SK-MEL-5 (cell line): ENCODE measurements at regions not wholly inside any gene's neighbourhood (a gene's known extent, or its start where the extent isn't known, plus 50 kb on each side); places are given as distances from the start of the nearest gene placed in this dataset.

Experiments
- DNase-seq: peaks from one replicate; pipeline ENCODE4 v3.0.0-alpha.2; 2016; ENCODE audit warnings: low read depth, low spot score
- in situ Hi-C: cut with HindIII; loops from 2 replicates; pipeline ENCODE4 v1.10.0; 2016; ENCODE audit warnings: low sequenced_read_pairs, high pct_unique_total_duplicates, low pct_unique_long_range_greater_than_20kb

DNA sequence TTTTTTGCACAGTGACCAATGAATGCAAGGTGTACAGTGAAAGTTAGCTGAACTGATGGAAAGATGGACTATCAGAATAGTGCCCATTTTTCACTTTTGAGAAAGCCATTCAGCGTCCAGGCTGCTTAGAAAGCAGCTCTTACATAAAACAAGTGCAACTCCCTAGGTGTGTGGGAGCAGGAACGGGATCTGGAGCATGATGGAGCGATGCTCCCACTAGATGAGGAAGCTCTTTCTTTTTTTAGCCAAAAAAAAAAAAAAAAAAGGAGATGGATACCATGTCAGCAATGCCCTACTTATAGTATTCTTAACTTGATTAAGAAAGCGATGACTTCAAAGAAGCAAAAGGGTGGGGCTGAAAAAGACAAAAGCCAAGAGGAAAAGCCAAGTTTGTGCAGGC lies 925.5 kb downstream of the GATA3 start:
- no peak for DNase-seq
- in situ Hi-C loops = no loop called here

DNA sequence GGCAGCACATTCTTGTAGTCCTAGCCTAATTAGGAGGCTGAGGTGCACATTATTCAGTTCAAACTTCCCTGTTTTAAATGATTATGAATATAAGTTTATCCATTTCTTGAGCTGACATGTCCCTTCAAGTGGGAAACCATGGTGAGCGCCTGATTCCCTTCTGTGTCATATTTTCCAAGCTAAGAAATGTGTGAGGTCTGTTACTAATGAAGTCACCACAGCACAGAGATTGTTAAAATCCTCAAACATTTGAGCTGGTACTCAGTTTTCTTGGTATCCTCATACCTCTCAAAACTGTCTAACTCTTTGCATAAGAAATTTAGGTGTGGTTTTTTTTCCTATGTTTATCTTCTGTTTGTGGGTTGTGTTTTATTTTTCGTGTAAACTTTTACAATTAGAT lies 926.8 kb downstream of the GATA3 start:
- no peak for DNase-seq
- in situ Hi-C loops = no loop called here

DNA sequence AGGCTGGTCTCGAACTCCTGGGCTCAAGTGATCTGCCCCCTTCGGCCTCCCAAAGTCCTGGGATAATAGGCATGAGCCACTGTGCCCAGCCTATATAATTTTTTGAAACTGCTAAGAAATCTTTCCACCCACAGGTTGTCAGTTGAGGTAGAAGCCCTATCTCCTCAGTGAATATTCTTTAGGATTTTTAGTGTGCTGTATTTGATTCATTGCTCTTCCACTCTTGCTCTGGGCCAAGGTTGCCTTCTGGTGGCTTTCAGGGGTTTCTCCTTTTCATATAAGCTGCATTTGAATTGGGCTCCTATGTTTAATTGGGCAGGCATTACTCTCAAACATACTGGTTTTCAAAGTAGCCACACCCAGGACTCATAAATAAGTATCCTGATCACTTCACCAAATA lies 931.2 kb downstream of the GATA3 start:
- no peak for DNase-seq
- in situ Hi-C loops = no loop called here

DNA sequence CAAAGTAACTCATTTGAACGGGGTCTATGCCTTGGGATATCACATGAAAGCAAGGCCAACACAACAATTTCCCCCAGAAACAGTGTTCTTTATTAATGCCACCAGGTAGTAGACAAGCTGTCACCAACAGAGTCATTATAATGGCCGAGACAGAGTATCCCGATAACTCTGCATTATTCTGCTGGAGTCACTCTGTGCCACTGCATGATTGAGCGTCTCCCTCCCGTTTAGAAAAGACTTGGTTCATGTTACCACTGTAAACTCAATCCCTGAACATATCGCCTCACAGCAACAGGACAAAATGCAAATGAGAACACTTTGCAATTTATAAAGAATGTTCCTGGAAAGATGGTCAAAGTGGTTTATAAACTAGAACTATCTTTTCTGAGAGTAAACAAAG lies 932.5 kb downstream of the GATA3 start:
- in situ Hi-C loops = no loop called here
- no peak for DNase-seq

DNA sequence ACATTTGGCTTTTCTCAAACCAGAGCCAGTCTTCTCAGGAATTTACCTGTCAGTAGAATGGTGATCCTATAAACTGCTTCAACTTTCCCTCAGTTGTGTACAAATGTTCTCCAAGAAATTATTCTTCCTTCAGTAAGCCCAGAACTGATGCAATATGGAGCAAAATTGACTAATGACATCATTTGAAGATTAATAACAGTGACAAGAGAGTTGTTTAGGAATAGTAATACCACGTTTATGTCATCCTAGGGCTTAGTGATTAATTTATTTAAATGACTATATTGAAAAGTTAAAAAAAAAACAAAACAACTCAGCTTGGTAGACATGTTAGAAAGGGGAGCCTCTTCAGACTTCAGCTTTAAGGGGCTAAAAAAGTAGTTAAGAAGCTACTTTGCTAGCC lies 933.2 kb downstream of the GATA3 start:
- DNase-seq = no peak
- in situ Hi-C loops = no loop called here

DNA sequence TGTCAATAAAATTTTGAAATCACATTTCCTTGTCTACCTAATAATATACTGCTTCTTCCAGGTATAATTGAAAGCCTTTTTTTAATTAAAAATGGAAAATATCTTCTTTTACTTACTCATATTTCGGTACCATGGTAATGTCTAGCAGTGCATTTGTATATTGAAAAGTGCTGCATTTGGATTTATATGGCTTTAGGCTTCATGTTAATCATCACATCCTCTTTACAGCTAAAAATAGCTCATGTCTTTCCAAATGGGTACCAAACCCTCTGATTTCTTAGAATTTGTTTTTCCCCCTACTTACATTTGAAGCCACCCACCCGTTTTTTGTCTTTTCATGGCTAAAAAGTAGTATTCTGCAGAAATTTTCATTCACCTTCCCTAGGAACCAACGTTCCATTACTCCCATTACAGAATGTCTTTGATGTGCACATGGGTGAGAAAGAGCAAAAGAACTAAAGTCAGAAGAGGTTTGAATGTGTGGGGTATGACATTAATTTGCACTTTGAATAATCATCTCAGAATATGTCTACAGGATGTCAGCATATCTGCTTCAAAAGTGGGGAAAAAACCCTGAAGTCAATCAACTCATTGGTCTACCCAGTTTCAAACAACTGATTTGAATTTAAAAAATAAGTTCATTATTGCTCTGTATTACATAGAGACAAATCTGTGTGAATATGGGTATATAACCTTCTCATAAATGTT lies 935.9 kb downstream of the GATA3 start:
- in situ Hi-C loops = no loop called here
- no peak for DNase-seq

DNA sequence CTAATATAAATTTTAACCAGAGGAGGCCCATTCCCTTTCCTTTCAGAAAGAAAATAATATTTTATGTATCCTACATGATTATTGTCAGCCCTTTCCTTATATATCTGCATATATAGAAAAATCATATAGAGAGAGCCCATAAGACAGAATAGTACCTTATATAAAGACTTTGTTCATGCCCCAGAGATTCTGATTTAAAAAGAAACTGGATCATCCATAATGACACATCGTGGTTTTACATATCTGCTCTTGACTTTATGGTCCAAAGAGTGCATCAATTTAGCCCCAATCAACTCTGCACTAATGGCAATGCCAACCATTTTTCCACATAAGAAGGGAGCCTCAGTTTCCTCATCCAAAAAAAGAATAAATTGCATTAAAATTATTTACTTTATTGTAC lies 937.5 kb downstream of the GATA3 start:
- no peak for DNase-seq
- in situ Hi-C loops = no loop called here

DNA sequence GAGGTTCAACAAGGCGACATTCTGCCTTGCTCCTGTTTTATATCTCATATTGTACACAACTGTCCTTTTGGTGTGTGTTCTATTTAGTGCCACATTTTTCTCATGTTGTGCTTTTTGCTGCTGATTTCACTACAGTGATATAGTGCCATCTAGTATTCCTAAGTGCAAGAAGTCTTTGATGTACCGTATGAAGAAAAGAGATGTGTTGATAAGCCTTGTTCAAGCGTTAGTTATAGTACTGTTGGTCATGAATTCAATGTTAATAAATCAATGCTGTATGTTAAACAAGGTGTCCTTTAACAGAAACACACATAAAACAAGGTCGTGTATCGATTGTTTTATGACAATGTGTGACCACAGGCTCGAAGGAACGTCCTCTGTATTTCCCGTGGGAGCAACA lies 939.4 kb downstream of the GATA3 start:
- in situ Hi-C loops = no loop called here

DNA sequence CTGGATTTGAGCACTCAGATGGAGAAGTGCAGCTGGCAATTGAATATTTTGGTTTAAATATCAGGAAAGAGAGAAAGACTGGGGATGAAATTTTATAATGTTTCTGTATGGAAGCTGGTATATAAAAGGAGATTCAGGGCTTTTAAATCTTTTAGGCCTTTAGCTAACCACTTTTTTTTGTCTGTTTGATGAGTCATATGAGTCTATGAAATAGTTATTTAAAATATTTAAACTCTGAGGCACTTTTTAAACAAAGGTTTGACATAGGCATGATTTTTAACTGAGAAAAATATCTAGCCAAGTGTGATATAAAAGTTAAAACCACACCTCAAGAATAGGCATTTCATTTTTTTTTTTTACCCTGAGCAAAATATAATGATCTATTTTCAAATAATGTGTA lies 944.3 kb downstream of the GATA3 start:
- DNase-seq = no peak
- in situ Hi-C loops = no loop called here

More for the DNA sequence above, 939.4 kb downstream of the GATA3 start:
- DNase-seq = no peak

DNA sequence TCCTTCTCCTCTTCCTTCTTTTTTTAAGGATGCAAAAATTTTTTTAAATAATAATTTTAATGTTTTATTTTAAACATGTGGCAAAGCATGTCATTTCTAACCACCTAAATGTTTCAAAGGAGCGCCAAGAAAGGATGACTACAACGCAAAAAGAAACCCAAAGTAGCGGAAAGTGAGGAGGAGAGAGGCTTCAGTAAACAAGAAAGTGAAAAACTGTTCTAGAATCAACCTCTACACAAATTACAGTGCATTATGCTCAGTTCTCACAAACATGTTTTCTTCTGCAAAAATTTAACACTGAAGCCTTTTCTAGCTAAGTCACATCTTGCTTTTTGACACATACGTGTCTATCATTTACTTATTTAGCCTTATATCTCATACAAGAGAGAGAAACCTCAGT lies 948.6 kb downstream of the GATA3 start:
- in situ Hi-C loops = no loop called here

DNA sequence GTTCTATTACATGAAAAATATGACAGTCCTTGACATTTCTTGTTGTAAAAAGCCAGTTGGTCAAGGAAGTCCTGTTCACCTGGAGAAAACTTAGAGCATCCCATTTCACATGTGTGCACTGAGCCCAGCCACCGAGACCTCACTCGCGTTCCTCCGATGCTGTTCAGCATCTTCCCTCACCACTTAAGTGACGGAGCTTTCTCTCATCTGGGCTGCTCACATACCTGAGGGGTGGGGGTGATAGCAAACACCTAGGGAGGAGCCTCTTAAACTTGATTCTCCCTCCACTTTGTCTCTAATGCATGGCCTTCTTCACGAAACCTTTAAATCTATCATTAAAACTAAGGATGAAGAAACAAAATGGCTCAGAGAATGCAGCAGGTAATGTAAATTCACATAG lies 950.2 kb downstream of the GATA3 start:
- DNase-seq = no peak
- in situ Hi-C loops = no loop called here

More for the DNA sequence above, 948.6 kb downstream of the GATA3 start:
- no peak for DNase-seq

DNA sequence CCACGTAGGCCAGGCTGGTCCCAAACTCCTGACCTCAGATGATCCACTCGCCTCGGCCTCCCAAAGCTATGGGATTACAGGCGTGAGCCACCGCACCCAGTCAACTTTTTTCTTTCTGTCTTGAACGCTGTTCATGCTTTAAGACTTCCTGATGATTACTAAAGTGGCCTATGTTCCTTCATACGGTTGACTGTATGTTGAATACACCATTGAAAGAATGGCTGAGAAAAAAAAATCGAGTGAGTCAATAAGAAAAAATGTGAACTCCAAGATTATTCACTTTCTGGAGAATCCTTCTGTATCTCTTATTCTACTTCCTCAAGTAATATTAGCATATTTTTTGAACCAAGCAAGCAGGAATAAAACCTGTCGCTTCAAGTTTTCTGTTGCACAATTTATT lies 955.0 kb downstream of the GATA3 start:
- no peak for DNase-seq
- in situ Hi-C loops = no loop called here

DNA sequence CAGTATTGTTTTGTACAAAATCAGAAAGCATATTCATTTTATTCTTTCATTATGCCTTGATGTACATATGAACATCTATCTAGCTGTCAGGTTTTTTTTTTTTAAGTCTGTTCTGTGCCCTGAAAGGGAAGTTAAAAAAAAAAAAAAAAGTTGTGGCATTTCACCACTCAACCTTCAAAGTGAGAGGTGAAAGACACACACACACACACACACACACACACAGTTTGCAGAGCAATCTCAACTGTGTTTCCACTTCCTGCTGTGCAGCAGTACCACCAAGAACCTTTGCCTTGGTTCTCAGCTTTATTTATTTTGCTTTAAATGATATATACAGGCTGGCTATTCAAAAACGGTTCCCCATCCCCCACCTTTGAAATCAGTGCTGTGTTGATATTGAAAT lies 955.6 kb downstream of the GATA3 start:
- no peak for DNase-seq
- in situ Hi-C loops = no loop called here

DNA sequence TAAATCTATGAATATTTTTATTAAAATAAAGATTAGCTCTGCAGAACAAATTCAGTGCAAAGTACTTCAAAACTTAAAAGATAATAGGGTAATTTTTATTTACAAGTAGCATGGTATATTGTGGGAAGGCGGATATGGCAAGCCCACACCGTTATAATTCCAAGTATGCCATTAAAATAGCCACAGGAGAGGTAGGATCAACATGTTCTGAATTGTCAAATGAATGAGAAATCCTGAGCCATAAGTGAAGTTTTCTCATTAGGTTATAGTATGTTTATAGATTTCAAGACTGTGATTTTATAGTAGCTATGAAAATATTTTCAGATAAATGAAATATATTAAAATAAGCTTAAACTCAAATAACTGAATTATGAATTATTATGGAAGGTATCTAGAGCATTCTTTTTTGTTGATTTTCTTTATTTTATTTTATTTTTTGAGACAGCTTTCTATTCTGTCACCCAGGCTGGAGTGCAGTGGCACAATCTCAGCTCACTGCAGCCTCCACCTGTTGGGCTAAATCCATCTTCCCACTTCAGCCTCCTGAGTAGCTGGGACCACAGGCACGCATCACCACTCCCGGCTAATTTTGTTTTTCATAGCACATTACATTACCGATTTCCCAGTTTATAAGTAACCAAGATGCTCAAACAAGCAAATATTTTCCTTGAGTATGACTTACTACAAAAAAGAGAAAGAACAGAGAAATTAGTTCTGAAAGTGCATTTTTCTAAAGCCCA lies 956.6 kb downstream of the GATA3 start:
- no peak for DNase-seq
- in situ Hi-C loops = no loop called here

DNA sequence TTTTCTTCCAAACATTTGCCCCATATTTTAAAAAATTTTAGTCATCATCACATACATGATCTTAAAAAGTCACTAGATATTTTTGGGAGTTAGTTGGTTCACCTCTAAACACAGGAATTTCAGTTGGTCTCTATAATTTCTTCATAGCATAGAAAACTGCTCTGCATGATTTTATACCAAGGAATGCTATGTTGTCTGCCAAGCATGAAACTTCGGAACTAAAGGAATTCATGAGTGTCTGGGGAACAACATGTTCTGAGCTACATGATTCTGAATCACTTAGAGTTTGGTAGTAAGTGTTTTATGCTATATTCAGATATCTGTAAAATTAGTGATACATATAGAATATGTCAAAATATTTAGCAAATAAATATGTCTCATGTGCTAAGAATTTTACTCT lies 957.8 kb downstream of the GATA3 start:
- in situ Hi-C loops = no loop called here
- DNase-seq = no peak

DNA sequence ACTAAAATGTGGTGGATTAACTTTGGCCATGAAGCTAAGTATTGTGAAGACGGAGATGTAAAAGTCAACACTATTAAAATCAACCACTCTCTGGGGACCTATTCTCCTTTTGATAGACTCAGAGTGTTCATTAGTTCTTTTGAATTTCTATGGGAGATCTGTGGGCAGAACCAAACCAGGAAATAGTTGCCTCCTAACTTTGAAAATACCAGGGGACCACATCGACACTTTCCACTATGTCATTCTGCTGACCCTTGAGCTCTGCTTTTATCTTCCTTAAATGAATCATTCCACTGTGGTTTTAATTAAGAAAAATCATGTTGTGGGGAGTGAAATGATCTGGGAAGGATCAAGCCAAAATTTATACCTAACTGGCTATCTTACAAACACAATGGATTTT lies 960.5 kb downstream of the GATA3 start:
- in situ Hi-C loops = no loop called here

DNA sequence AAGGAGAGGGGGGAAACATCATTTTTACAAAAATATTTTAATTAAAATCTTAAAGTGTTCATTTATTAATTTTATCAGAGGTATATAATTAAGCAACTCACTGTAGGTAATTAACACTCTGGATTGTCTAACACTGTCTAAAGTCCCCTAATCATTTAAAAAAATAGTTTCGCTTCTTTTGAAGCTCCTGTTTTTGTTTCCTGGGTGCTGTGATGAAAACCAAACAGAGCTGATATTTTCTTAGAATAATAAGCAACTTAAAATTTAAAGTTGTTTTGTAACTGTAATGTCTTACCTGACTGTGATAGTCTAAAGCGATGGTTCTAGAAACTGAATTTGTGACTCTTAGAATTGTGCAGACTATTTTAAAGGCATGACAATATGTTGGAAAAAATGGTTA lies 961.0 kb downstream of the GATA3 start:
- in situ Hi-C loops = no loop called here
- DNase-seq = no peak

More for the DNA sequence above, 960.5 kb downstream of the GATA3 start:
- no peak for DNase-seq

DNA sequence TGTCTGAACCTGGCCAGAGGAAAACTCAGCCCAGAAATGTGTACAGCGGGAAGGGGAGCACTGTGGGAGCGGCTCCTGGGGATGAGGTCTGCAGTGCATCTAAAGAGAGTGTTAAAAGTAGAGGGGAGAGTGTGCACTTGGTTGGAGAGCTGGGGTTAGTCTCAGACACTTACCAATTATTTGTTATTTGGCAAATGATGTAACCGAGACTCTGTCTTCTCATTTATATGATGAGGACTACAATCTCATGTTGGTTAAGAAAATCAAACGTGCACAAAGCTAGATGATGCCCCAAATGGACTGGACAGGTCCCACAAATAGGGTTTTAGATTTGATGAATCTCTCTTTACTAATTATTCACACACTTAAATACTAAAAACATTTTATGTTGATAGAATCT lies 962.4 kb downstream of the GATA3 start:
- in situ Hi-C loops = no loop called here
- DNase-seq = no peak
